GDM1 (cell line): ENCODE measurements at regions not wholly inside any gene's neighbourhood (a gene's known extent, or its start where the extent isn't known, plus 50 kb on each side); places are given as distances from the start of the nearest gene placed in this dataset.
A peak's percentile ranks its signal among the peaks of the same experiment; 100 is the strongest.
"Not testable (repeated sequence)": the region's sequence is repeated elsewhere in the genome, so short reads cannot be mapped to it uniquely, and the experiment has no call there.

Experiments
- DNase-seq: peaks from one replicate; lab custom pipeline; 2025; lab: John Stamatoyannopoulos, UW

GRCh38 chr22:25281675-25282345, 62.4 kb downstream of the CRYBB2 start:
- DNase-seq, result no peak

GRCh38 chr22:25282346-25282670, 62.9 kb downstream of the CRYBB2 start:
- no peak for DNase-seq

GRCh38 chr22:25282671-25283561, 63.5 kb downstream of the CRYBB2 start:
- no peak for DNase-seq

- DNase-seq, result not testable (repeated sequence)
These were observed 69.0 kb downstream of the CRYBB2 start for GRCh38 chr22:25288481-25288880.

GRCh38 chr22:25301912-25302311, 82.5 kb downstream of the CRYBB2 start:
- not testable (repeated sequence) for DNase-seq

GRCh38 chr22:25309586-25309985, 90.1 kb downstream of the CRYBB2 start:
- DNase-seq, result not testable (repeated sequence)

GRCh38 chr22:25311924-25312323, 92.5 kb downstream of the CRYBB2 start:
- not testable (repeated sequence) for DNase-seq

- no peak for DNase-seq
These were observed 98.8 kb downstream of the CRYBB2 start for GRCh38 chr22:25318081-25318823.

- DNase-seq, result no peak
These were observed 107.7 kb downstream of the CRYBB2 start for GRCh38 chr22:25327018-25327755.

- DNase-seq, result no peak
These were observed 111.6 kb downstream of the CRYBB2 start for GRCh38 chr22:25331050-25331449.

- not testable (repeated sequence) for DNase-seq
These were observed 112.5 kb downstream of the CRYBB2 start for GRCh38 chr22:25331911-25332310.

- no peak for DNase-seq
These were observed 112.9 kb downstream of the CRYBB2 start for GRCh38 chr22:25332386-25332785.

GRCh38 chr22:25334162-25334490, 114.7 kb downstream of the CRYBB2 start:
- DNase-seq, result peak; percentile 32

GRCh38 chr22:25334631-25335030, 115.2 kb downstream of the CRYBB2 start:
- not testable (repeated sequence) for DNase-seq

GRCh38 chr22:25335276-25335675, 115.8 kb downstream of the CRYBB2 start:
- DNase-seq, result not testable (repeated sequence)

- not testable (repeated sequence) for DNase-seq
These were observed 121.1 kb downstream of the CRYBB2 start for GRCh38 chr22:25340536-25340935.

GRCh38 chr22:25344366-25344765, 124.9 kb downstream of the CRYBB2 start:
- not testable (repeated sequence) for DNase-seq

GRCh38 chr22:25346859-25347751, 127.7 kb downstream of the CRYBB2 start:
- no peak for DNase-seq

- no peak for DNase-seq
These were observed 128.3 kb downstream of the CRYBB2 start for GRCh38 chr22:25347752-25348102.

- no peak for DNase-seq
These were observed 129.0 kb downstream of the CRYBB2 start for GRCh38 chr22:25348391-25348790.

GRCh38 chr22:25348996-25349395, 129.6 kb downstream of the CRYBB2 start:
- not testable (repeated sequence) for DNase-seq
